GM12891 (cell line): ENCODE measurements at regions not wholly inside any gene's neighbourhood (a gene's known extent, or its start where the extent isn't known, plus 50 kb on each side); places are given as distances from the start of the nearest gene placed in this dataset.

Experiments
- PAX5 ChIP-seq: IDR thresholded peaks from 2 replicates; pipeline ENCODE4 v1.6.1; 2011; ENCODE audit warnings: low read length, moderate library complexity, mild to moderate bottlenecking; ENCODE audit not compliant: insufficient read depth, severe bottlenecking
- POLR2A ChIP-seq: IDR thresholded peaks from 2 replicates; pipeline ENCODE4 v1.6.1; 2011; ENCODE audit warnings: low read depth, low read length, control low read depth
- POLR2AphosphoS5 ChIP-seq: IDR thresholded peaks from 2 replicates; pipeline ENCODE4 v1.6.1; 2011; ENCODE audit warnings: low read depth, low read length, control low read depth
- SPI1 ChIP-seq: IDR thresholded peaks from 2 replicates; pipeline ENCODE4 v1.6.1; 2011; ENCODE audit warnings: low read depth, low read length, control low read depth
- TAF1 ChIP-seq: IDR thresholded peaks from 2 replicates; pipeline ENCODE4 v1.6.1; 2011; ENCODE audit warnings: low read depth, low read length, control low read depth

- TF ChIP-seq POLR2A: no peak
- no peak for TF ChIP-seq POLR2AphosphoS5
- TF ChIP-seq TAF1: no peak
- no peak for TF ChIP-seq PAX5
- no peak for TF ChIP-seq SPI1
These were observed 218.8 kb downstream of the CYP26B1 start for GRCh38 chr2:71928734-71929481.
